Colonic mucosa (tissue), 4 donors: ENCODE measurements at regions not wholly inside any gene's neighbourhood (a gene's known extent, or its start where the extent isn't known, plus 50 kb on each side); places are given as distances from the start of the nearest gene placed in this dataset.

Experiments
- DNase-seq: peaks from one replicate; pipeline ENCODE4 v3.0.0-alpha.2; 2020
- H3K27ac ChIP-seq: fragments of 200-600 bp; one replicate; pipeline ENCODE4 v1.8.0; 2021
- H3K27me3 ChIP-seq: fragments of 200-600 bp; one replicate; pipeline ENCODE4 v1.8.0; 2021
- H3K36me3 ChIP-seq: fragments of 200-600 bp; one replicate; pipeline ENCODE4 v1.8.0; 2021
- H3K4me1 ChIP-seq: fragments of 200-600 bp; one replicate; pipeline ENCODE4 v1.8.0; 2021; ENCODE audit warnings: mild to moderate bottlenecking
- H3K4me3 ChIP-seq: fragments of 200-600 bp; one replicate; pipeline ENCODE4 v1.8.0; 2021
- H3K9ac ChIP-seq, 2 donors: one replicate each; pipeline ENCODE4 v1.7.0; 2013; ENCODE audit warnings: control low read depth in 2 of 2, low read depth in 2 of 2, low read length in 2 of 2
- H3K9me3 ChIP-seq: fragments of 200-600 bp; one replicate; pipeline ENCODE4 v1.8.0; 2021
- CTCF ChIP-seq: fragments of 200-600 bp; IDR thresholded peaks from one replicate; pipeline ENCODE4 v1.8.0; 2022; ENCODE audit warnings: antibody characterized with exemption, mild to moderate bottlenecking
- intact Hi-C: fragments of 100-400 bp; cut with DNase I; formaldehyde crosslinking; loops from one replicate; pipeline ENCODE4 v1.14.1; 2022
- donor health status: healthy.
- donor health status: DM: no; HTN: no; CAD: no.
- donor health status: DM: no; HTN: no; CAD: no.

- no peak overlapping the region for H3K4me3 ChIP-seq
- H3K4me1 ChIP-seq: no peaks in the 10 kb centered on the region
- DNase-seq: no peak
- intact Hi-C loops: no loop called here
- TF ChIP-seq CTCF: no peak
- no peaks in the 10 kb centered on the region for H3K36me3 ChIP-seq
- no peak overlapping the region for H3K9ac ChIP-seq
- no peak overlapping the region for H3K27ac ChIP-seq
- H3K27me3 ChIP-seq: no peaks in the 10 kb centered on the region
- no peaks in the 10 kb centered on the region for H3K9me3 ChIP-seq
Observed at GRCh38 chr11:79546351-79546750, 105.5 kb upstream of the TENM4 start.

GRCh38 chr11:79544361-79544760 lies 103.5 kb upstream of the TENM4 start:
- TF ChIP-seq CTCF: no peak
- intact Hi-C loops: no loop called here
- H3K9me3 ChIP-seq: no peaks in the 10 kb centered on the region
- H3K9ac ChIP-seq: no peak overlapping the region
- no peak overlapping the region for H3K27ac ChIP-seq
- H3K4me1 ChIP-seq: no peaks in the 10 kb centered on the region
- no peak for DNase-seq
- no peak overlapping the region for H3K4me3 ChIP-seq
- H3K36me3 ChIP-seq: no peaks in the 10 kb centered on the region
- H3K27me3 ChIP-seq: no peaks in the 10 kb centered on the region

GRCh38 chr11:79543101-79543500 lies 102.3 kb upstream of the TENM4 start:
- Histone ChIP-seq H3K27ac (no peak overlapping the region), H3K9me3 (no peaks in the 10 kb centered on the region), H3K4me1 (no peaks in the 10 kb centered on the region), H3K9ac (no peak overlapping the region), H3K4me3 (no peak overlapping the region), H3K36me3 (no peaks in the 10 kb centered on the region), H3K27me3 (no peaks in the 10 kb centered on the region)
- TF ChIP-seq CTCF: no peak
- no peak for DNase-seq
- intact Hi-C loops: no loop called here

- Histone ChIP-seq H3K9me3 (no peaks in the 10 kb centered on the region), H3K27me3 (no peaks in the 10 kb centered on the region), H3K9ac (no peak overlapping the region), H3K4me3 (no peak overlapping the region), H3K4me1 (no peaks in the 10 kb centered on the region), H3K27ac (no peak overlapping the region), H3K36me3 (no peaks in the 10 kb centered on the region)
- no peak for TF ChIP-seq CTCF
- DNase-seq: no peak
- intact Hi-C loops: no loop called here
Observed at GRCh38 chr11:79541466-79541865, 100.6 kb upstream of the TENM4 start.

- DNase-seq: no peak
- Histone ChIP-seq H3K27ac (no peak overlapping the region), H3K27me3 (no peaks in the 10 kb centered on the region), H3K9ac (no peak overlapping the region), H3K4me3 (no peak overlapping the region), H3K9me3 (no peaks in the 10 kb centered on the region), H3K4me1 (no peaks in the 10 kb centered on the region), H3K36me3 (no peaks in the 10 kb centered on the region)
- intact Hi-C loops: no loop called here
- TF ChIP-seq CTCF: no peak
Observed at GRCh38 chr11:79538775-79539174, 97.9 kb upstream of the TENM4 start.
